NOMO-1 (cell line): ENCODE measurements at regions not wholly inside any gene's neighbourhood (a gene's known extent, or its start where the extent isn't known, plus 50 kb on each side); places are given as distances from the start of the nearest gene placed in this dataset.

Experiments used
- DNase-seq, 2 experiments: peaks; one replicate each; lab custom pipeline; 2025; ENCODE audit not compliant: unreplicated experiment in 2 of 2; lab: John Stamatoyannopoulos, UW

DNA sequence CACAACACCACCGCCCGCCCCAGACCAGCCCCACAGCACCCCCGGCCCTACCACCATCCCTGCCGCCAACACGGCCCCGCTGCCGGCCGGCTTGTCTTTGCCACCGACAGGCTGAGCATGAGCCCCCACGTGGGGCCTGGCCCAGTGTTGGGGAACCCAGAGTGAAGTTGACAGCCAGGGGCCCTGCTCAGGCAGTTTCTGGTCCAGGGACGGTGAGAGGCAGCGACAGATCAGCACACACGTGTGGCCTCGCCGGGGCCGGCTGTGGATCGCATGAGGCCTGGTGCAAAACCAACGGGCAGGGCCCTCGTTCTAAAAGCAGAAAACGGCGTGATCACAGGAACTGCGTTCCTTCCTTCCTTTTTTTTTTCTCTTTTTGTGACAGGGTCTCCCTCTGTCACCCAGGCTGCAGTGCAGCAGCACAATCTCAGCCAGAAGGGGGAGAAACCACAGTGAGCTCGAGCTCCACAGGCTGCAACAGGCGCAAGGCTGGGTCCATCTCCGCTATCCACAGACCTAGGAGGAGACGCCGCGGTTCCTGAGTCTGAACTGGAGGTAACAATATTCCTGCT is 50.5 kb upstream of the FBRSL1 start:
- peak; percentile 61 to 66 for DNase-seq

DNA sequence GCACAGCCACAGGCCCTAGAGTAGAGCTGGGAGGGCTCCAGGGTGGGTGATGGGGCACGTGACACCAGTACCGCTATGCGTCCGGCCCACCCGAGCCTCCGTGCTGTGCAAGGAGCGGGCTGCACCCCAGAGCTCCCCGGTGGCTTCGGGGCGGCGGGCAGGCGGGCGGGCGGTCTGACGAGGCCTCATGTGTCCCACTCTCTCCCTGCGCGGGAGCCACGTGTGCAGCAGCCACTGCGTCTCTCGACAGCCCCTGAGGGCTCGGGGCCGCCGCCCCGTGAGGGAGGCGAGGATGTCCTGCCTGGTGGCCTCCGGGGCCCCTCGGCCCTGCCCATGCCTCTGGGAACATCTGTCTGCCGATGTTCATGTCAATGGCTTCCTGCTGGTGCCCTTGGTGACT is 51.2 kb upstream of the FBRSL1 start:
- no peak for DNase-seq

DNA sequence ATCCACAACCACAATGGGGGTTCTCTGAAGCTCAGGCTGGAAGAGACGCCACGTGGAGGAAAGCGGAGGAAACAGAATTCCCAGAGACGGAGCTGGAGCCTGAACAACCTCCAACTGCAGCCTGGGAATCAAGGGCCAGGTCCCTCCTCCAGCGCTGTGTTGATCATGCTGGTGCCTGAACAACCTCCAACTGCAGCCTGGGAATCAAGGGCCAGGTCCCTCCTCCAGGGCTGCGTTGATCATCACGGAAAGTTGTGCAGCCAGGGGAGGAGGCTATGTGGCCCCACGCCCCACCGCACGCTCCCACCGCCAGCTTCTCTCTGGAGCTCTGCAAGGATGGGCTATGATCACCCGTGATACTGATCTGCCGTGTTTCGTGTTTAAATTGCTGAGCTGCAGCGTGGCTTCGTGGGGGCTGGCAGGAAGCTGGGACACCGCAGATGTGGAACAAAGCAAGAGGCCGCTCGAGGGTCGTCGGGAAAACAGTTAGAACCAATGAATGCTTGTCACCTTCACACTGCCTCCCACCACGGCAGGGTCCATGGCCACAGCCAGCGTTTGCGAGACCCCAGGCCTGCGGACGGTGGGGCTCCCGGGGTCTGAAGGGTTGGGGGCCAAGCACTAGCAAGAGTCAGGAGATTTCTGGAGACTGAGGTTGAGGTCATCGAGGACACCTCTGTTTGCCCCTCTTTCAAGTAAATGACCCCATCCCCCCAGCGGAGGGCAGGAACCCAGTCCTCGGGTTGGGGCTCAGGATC is 51.8 kb upstream of the FBRSL1 start:
- DNase-seq: no peak

DNA sequence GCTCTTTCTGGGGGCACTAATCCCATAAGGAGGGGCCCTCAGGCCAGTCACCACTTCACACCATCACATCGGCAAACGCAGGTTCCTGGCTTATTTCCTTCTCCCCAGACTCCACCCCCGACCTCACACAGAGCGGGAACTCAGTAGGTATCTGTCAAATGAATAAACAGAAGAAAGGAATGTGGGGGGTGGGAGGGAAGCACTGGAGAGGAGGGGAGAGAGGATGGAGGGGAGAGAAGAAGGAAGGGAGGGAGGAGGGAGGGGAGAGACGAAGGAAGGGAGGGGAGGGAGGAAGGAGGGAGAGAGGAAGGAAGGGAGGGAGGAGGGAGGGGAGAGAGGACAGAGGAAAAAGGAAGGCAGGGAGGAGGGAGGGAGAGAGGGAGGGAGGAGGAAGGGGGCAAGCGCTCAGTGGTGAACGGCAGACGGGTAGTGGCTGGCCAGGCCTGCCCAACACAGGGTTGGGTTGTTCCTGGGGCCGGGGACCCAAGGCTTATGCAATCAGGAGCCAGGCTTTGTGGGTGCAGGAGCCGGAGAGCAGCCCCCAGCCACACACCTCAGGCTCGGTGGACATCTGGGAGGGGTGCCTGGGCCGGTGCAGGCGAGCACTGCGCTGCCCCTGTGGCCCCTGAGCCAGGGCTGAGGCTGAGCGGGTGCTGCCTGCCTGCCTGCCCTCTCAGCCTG is 52.6 kb upstream of the FBRSL1 start:
- peak in 1 of 2 experiments; percentile 19 for DNase-seq

DNA sequence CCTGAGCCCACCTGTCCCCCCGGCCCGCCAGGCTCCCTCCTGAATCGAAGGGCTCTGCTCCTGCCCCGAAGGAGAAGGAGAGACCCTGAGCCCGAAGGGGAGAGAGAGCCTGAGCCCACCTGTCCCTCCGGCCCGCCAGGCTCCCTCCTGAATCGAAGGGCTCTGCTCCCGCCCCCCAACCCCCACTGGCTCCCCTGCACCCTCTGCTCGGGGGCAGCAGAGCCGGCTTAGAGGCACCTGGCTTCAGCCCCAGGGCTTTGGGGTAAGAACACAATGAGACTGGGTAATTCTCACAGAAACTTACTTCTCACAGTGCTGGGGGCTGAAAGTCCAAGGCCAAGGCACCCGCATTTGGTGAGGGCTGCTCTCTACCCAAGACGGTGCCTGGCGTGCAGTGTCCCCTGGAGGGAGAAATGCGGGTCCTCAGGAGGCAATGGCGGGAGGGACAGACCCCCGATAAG is 53.1 kb upstream of the FBRSL1 start:
- no peak for DNase-seq

DNA sequence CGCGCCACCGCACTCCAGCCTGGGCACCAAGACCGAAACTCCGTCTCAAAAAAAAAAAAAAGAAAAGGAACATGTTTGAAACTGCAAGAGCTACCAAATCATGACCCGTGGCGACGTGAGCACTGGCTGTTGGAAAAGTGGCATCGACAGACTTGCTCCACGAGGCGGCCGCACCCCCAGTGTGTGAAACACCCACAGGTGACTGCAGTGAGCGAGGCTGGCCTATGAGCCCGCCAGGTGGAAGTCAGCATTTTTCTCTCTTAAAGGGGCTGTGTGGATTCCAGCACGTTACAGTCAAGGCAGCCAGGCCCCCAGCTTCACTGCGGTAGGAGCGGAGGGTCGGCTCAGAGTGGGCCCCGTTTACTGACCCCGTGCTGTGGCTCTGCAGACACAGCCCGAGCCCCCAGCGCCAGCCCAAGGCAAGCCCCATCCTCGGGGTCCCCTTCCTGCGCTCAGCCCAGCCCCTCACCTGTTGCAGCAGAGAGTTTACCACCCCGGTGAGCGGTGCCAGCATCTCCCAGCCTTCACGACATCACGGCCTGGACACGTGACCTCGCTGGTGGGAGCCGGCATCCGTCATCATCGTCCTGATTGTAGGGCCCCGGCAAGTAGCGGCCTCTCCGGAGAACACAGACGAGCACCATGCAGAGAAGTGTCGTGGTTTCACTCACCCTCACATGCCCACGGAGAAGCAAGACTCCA is 54.3 kb upstream of the FBRSL1 start:
- no peak for DNase-seq

DNA sequence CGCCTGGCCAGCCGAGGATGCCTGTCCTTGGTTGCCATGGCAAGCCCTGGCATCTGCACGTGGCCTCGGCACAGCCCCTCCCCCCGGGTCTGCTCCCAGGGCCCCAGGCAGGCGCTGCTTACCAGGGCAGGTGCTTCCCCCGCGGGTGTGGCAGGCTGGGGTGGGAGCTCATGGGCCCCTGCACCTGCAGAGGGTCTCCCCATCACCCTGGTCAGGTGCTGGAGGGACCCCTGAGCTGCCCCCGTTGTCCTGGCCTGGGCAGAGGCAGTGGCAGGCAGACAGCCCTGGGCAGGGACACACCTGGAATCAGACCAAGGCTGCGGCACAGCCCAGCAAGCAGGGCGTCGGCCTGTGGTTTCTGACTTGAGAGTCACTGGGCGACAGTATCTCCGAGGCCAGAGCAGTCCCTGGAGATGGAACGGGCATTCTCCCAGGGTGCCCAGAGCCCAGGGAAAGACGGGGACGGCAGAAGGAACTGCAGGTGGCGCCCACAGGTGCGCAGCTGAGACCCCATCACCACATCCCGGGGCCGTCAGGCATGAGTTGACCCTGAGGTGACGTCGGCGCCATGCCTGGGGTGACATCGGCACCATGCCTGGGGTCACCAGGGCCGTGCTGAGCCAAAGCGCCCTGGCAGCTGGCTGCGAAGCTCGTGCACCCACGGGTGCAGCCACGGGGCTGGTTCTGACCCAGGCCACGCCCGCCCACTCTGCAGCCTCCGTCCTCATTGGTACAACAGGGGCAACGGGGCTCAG is 56.1 kb upstream of the FBRSL1 start:
- no peak for DNase-seq

DNA sequence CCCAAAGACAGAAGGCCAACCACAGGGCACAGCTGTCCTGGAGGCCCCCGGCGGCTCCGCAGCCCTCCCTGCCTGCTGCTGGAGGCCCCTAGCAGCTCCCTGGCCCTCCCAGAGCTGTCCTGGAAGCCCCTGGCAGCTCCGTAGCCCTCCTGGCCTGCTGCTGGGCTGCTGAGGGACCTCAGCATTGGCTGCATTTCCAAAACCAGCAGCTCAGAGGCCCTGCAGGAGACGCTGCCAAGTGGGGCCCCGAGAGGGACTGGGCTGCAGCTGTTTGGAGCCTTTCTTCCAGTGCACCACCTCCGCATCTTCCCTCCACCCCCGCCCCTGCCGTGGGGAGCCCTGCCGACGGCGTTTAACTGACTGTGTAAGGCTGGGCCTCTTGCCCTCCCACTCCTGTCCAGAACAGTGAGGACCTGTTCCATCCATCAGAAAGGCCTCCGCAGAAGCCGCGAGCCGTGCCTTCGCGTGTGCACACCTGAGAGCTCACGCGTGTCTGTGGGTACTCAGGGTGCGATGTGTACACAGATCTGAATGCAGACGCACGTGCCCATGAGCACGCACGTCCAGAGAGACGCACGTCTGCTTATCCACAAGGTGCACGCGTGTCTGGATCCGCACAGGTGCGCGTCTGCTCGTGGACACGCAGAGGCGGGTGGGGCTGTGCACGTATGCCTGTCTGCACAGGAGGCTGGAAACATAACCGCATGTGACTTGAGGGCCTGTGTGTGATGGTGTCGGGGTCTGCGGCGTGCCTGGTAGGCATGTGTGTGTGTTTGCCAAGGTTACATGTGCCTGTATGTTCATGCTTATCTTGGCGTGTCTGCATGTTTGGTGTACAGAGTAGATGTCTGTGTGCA is 57.0 kb upstream of the FBRSL1 start:
- no peak for DNase-seq

DNA sequence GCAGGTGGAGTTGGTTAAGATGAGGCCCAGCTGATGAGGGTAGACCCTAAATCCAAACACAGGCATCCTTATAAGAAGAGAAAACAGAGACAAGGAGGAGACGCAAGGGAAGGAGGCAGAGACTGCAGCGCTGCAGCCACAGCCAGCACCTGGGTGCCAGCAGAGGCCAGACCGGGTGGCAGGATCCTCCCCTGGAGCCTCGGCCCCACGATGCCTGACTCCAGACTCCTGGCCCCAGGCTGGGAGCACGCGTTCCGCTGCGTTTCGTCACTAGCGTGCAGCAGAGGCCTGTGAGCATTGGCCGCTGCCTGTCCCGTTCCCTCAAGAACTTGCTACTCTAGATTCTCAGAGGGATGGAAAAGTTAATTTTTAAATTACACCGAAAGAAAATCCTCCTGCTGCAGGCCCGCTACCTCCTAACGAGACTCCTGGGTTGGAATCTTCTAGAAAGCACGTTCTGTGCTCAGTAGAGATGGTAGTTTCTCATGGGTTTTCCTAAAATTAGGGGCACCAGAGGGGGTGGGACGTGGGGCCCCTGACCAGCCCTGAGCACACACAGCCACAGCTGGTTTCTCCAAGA is 57.7 kb upstream of the FBRSL1 start:
- no peak for DNase-seq

DNA sequence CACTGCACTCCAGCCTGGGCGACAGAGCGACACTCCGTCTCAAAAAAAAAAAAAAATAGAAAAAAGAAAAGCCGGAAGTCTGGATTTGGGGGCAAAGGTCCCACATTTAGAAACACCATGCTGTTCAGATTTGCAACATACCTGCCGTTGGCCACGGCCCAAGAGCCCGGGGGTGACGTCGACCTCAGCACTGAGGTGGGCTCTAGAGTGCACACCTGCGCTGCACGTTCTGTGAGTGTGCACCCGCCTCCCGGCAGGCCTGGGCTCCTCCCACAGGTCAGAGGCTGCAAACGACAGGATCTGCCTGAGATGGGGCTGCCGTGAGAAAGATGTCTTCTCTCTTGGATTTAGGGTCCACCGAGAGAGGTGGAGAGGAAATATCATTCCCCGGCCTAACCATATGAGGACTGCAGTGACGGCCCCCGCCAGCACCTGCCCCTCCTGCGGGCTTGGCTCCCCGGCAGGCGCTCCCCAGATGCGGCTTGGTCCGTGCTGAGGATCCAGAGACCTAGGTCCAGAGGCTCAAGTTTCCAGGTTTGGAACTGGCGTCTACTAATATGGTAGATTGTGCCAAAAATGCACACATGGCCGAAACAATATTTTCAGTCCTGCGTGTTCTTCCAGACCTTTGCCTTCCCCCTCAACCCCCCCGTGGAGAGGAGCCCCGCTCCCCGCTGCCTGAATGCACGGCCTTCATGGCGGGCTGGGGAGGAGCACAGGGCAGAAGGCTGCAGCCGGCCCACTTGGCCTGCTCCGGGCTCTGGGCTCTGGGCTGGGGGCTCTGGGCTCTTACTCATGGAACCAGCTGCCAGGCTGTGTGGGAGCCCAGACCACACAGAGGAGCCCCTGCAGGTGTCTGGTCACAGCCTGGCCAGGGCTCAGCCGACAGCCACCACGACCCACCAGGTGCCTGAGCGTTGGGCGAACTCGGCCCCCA is 58.8 kb upstream of the FBRSL1 start:
- DNase-seq: no peak

DNA sequence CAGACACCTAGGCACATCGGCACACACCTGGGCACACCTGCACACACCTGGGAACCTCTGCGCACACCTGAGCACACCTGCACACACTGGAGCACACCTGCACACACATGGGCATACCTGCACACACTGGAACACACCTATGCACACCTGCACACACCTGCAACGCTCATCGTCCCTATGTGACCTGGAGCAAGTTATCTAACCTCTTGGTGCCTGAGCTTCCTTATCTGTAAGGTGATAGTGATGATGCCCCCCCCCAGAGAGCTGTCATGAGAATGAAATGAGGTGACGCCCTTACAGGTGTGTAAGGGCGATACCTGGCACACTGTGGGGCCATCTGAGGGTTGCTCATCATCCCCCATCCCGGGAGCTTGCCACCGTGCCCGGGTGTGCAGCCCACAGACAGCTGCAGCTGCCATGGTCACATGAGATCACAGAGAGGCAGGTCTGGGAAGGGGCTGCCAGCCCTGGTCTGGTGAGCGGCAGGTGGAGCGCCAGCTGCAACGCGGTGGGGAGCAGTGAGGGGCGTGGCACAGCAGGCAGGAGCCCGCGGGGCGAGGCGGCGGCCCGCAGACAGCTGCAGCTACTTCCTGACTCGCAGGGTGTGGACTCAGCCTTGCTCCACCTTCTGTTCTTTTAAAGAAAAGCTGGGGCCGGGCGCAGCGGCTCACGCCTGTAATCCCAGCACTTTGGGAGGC is 59.9 kb upstream of the FBRSL1 start:
- DNase-seq: peak; percentile 76 to 84

DNA sequence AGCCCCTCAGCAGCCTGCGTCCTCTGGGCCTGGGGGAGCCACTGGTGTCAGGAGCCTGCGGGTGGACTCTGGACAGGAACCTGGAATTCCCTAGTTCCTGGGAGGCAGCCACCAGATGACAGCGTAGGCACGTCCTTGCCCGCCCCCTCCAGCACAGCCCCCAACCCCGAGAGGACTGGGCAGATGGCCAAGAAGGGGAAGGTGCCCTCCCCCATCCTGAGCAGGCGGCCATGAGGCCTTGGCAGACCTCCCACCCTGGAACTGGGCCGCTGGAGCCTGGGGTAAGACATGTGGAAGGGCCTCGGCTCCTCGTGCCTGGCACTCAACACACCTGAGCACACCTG is 60.4 kb upstream of the FBRSL1 start:
- no peak for DNase-seq

DNA sequence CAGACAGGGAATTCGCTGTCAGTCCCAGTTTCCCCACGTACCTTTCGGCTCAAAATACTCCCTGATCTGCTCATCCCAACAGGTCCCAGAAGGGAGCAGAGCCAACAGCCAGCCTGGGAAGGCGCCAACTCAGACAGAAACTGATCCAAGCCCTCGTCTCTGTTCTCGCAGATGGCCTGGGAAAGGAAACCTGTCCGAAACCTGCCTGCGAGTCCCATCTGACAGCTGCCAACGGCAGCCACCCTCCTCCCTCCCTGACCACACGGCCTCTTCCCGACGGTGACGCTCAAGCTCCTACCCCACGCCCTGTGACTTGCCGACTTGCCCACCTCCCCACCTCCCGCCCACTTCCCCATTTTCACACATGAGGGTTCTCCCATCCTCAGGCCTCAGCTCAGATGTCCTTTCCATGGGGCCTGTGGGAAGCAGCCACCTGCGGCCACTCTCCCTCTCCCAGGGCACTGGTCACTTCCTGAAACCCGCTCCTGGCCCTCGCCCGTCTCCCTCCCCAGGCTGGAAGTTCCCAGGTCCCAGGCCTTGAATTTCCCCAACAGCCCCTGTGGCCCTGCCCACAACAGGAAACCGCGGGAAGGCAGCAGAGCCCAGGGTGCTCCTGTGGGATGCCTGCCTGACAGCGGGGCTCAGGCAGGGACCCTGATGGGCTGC is 60.9 kb upstream of the FBRSL1 start:
- DNase-seq: peak; percentile 47 to 78

DNA sequence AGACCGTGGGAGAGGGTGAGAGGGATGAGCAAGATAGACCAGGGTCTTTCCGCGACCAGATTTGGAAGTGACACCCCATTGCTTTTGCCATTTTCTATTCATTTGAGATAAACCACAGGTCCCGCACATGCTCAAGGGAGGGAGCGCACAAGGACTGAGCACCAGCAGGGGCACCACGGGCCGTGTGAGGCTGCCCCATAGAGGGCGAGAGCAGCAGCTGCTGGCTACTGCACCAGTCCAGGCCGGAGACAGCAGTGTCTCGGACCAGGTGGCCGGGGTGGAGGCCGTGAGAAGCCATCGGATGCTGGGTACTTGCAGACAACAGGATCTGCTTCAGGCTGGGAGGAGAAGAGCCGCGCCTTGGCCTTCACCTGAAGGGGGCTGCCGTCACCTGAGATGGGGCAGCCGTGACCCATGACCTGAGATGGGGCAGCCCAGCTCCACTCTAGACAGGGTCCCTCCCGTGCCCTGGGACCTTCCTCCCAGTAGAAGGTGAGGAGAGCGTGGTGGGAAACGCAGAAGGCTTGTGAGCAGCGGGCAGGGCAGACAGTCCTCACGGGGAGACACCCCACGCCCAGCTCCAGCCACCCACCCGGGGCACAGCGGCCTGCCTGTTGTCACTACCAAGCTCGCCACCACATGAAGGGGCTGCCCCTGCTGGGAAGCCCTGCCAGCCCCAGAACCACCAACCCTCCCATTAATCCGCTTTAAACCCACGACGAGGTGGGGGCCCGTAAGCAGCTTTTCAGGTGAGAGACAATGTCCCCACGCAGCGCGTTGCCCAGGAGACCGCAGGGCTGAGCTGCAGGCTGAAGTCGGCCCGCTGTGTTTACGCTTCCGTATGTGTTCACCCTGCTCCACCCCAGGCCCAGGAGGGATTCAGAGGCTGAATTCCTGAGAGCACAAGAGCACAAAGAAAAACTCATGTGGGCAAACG is 61.7 kb upstream of the FBRSL1 start:
- no peak for DNase-seq

DNA sequence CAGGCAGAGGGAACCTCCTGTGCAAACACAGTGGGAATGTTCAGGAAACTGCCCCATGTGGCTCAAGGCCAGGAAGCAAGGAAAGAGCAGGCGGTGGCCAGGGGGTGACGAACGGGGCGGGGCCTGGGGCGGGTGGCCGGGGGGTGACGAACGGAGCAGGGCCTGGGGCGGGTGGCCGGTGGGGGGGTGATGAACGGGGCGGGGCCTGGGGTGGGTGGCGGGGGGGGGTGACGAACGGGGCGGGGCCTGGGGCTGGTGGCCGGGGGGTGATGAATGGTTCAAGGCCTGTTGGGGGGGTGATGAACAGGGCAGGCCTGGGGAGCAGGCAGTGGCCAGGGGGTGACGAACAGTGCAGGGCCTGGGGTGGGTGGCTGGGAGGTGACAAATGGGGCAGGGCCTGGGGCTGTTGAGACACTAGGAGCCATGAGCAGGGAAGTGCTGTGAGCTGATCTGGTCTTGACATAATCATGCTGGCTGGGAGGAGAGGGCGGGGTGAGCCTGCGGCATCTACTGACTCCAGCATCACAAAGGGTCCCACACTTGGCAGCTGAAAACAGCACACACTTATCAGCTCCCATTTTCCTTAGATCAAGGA is 62.7 kb upstream of the FBRSL1 start:
- no peak for DNase-seq
